Nephron progenitor cell (in vitro differentiated cells): ENCODE measurements at regions not wholly inside any gene's neighbourhood (a gene's known extent, or its start where the extent isn't known, plus 50 kb on each side); places are given as distances from the start of the nearest gene placed in this dataset.

Experiments
- DNase-seq: peaks from one replicate; pipeline ENCODE4 v3.0.0; 2021
- H3K27ac Mint-ChIP-seq: 2 replicates; pipeline ENCODE4 v1.8.0; 2021; ENCODE audit warnings: mild to moderate bottlenecking, moderate library complexity, mixed read lengths
- H3K27me3 Mint-ChIP-seq: 2 replicates; pipeline ENCODE4 v1.8.0; 2021; ENCODE audit warnings: mild to moderate bottlenecking, low read depth, mixed read lengths; ENCODE audit not compliant: poor library complexity
- H3K36me3 Mint-ChIP-seq: 2 replicates; pipeline ENCODE4 v1.8.0; 2021; ENCODE audit warnings: low read depth, mixed read lengths
- H3K4me1 Mint-ChIP-seq: 2 replicates; pipeline ENCODE4 v1.8.0; 2021; ENCODE audit warnings: mixed read lengths
- H3K4me3 Mint-ChIP-seq: 2 replicates; pipeline ENCODE4 v1.8.0; 2021; ENCODE audit warnings: mild to moderate bottlenecking, moderate library complexity, mixed read lengths
- H3K9me3 Mint-ChIP-seq: 2 replicates; pipeline ENCODE4 v1.8.0; 2021; ENCODE audit warnings: mild to moderate bottlenecking, moderate library complexity, mixed read lengths
- CTCF ChIP-seq: fragments of 200-600 bp; sonication (generic); IDR thresholded peaks from 2 replicates; pipeline ENCODE4 v1.5.0; 2021; ENCODE audit warnings: antibody characterized with exemption

GRCh38 chr15:69836526-69837230, 261.0 kb downstream of the TLE3 start:
- no peak for DNase-seq
- Mint-ChIP-seq H3K4me3 (no peak overlapping the region), H3K27ac (no peak overlapping the region), H3K4me1 (peaks cover 34% of the 10 kb centered on the region), H3K36me3 (no peaks in the 10 kb centered on the region), H3K27me3 (peaks cover 14% of the 10 kb centered on the region), H3K9me3 (no peaks in the 10 kb centered on the region)
- no peak for TF ChIP-seq CTCF

- Mint-ChIP-seq H3K36me3 (no peaks in the 10 kb centered on the region), H3K4me3 (no peak overlapping the region), H3K9me3 (no peaks in the 10 kb centered on the region), H3K27me3 (peaks cover 14% of the 10 kb centered on the region), H3K4me1 (peaks cover 41% of the 10 kb centered on the region), H3K27ac (no peak overlapping the region)
- TF ChIP-seq CTCF: no peak
- no peak for DNase-seq
Observed at GRCh38 chr15:69838338-69838737, 259.4 kb downstream of the TLE3 start.

GRCh38 chr15:69838994-69839393, 258.7 kb downstream of the TLE3 start:
- H3K9me3 Mint-ChIP-seq: no peaks in the 10 kb centered on the region
- H3K27ac Mint-ChIP-seq: no peak overlapping the region
- peaks cover 20% of the 10 kb centered on the region for H3K27me3 Mint-ChIP-seq
- no peak for DNase-seq
- no peaks in the 10 kb centered on the region for H3K36me3 Mint-ChIP-seq
- no peak for TF ChIP-seq CTCF
- H3K4me3 Mint-ChIP-seq: no peak overlapping the region
- peaks cover 48% of the 10 kb centered on the region for H3K4me1 Mint-ChIP-seq

- peaks cover 42% of the 10 kb centered on the region for H3K4me1 Mint-ChIP-seq
- no peak for TF ChIP-seq CTCF
- DNase-seq: no peak
- no peaks in the 10 kb centered on the region for H3K36me3 Mint-ChIP-seq
- no peak overlapping the region for H3K4me3 Mint-ChIP-seq
- H3K27me3 Mint-ChIP-seq: peaks cover 20% of the 10 kb centered on the region
- H3K9me3 Mint-ChIP-seq: no peaks in the 10 kb centered on the region
- H3K27ac Mint-ChIP-seq: no peak overlapping the region
Observed at GRCh38 chr15:69841113-69841828, 256.4 kb downstream of the TLE3 start.

GRCh38 chr15:69842851-69843250, 254.9 kb downstream of the TLE3 start:
- Mint-ChIP-seq H3K27ac (no peak overlapping the region), H3K27me3 (peaks cover 20% of the 10 kb centered on the region), H3K9me3 (peaks cover 3% of the 10 kb centered on the region), H3K4me3 (no peak overlapping the region), H3K36me3 (no peaks in the 10 kb centered on the region), H3K4me1 (peaks cover 40% of the 10 kb centered on the region)
- no peak for TF ChIP-seq CTCF
- no peak for DNase-seq
